Inflammatory macrophage (primary cell): ENCODE measurements at regions not wholly inside any gene's neighbourhood (a gene's known extent, or its start where the extent isn't known, plus 50 kb on each side); places are given as distances from the start of the nearest gene placed in this dataset.

Experiments used
- DNase-seq, 2 donors: peaks; one replicate each; pipeline ENCODE4 v3.0.0-alpha.2; 2020 to 2022

GRCh38 chr9:86722706-86723075, 224.6 kb downstream of the GAS1 start:
- no peak for DNase-seq

- no peak for DNase-seq
Measured at GRCh38 chr9:86721843-86722705, 225.2 kb downstream of the GAS1 start.

- no peak for DNase-seq
Measured at GRCh38 chr9:86721226-86721781, 226.0 kb downstream of the GAS1 start.

GRCh38 chr9:86720639-86721225, 226.6 kb downstream of the GAS1 start:
- DNase-seq: no peak

- no peak for DNase-seq
Measured at GRCh38 chr9:86718388-86719049, 228.8 kb downstream of the GAS1 start.

- no peak for DNase-seq
Measured at GRCh38 chr9:86716326-86716922, 230.9 kb downstream of the GAS1 start.

GRCh38 chr9:86714999-86715398, 232.3 kb downstream of the GAS1 start:
- DNase-seq: no peak

- no peak for DNase-seq
Measured at GRCh38 chr9:86713970-86714369, 233.3 kb downstream of the GAS1 start.

- DNase-seq: no peak
Measured at GRCh38 chr9:86713470-86713869, 233.8 kb downstream of the GAS1 start.

GRCh38 chr9:86708918-86709835, 238.1 kb downstream of the GAS1 start:
- no peak for DNase-seq

- DNase-seq: no peak
Measured at GRCh38 chr9:86707932-86708510, 239.3 kb downstream of the GAS1 start.

- no peak for DNase-seq
Measured at GRCh38 chr9:86706391-86706790, 240.9 kb downstream of the GAS1 start.

GRCh38 chr9:86705490-86705889, 241.8 kb downstream of the GAS1 start:
- DNase-seq: no peak

GRCh38 chr9:86703346-86703745, 244.0 kb downstream of the GAS1 start:
- no peak for DNase-seq

GRCh38 chr9:86700629-86701028, 246.7 kb downstream of the GAS1 start:
- DNase-seq: no peak

GRCh38 chr9:86697999-86698398, 249.3 kb downstream of the GAS1 start:
- no peak for DNase-seq

- DNase-seq: no peak
Measured at GRCh38 chr9:86697213-86697612, 250.1 kb downstream of the GAS1 start.

GRCh38 chr9:86695910-86696424, 251.3 kb downstream of the GAS1 start:
- no peak for DNase-seq

- no peak for DNase-seq
Measured at GRCh38 chr9:86690034-86690433, 257.3 kb downstream of the GAS1 start.

- no peak for DNase-seq
Measured at GRCh38 chr9:86687788-86688187, 259.5 kb downstream of the GAS1 start.

- no peak for DNase-seq
Measured at GRCh38 chr9:86685556-86685955, 261.8 kb downstream of the GAS1 start.
